BE2C (cell line): ENCODE measurements at regions not wholly inside any gene's neighbourhood (a gene's known extent, or its start where the extent isn't known, plus 50 kb on each side); places are given as distances from the start of the nearest gene placed in this dataset.

Source experiments
- DNase-seq: peaks from one replicate; pipeline ENCODE4 v3.0.0-alpha.2; 2020
- H3K27me3 ChIP-seq: fragments of 250-450 bp; sonication (Bioruptor Pico); 2 replicates; pipeline ENCODE4 v1.5.1; 2020; ENCODE audit warnings: mild to moderate bottlenecking
- H3K36me3 ChIP-seq: fragments of 250-450 bp; sonication (Bioruptor Pico); 2 replicates; pipeline ENCODE4 v1.5.1; 2020; ENCODE audit warnings: mild to moderate bottlenecking
- H3K4me1 ChIP-seq: fragments of 250-450 bp; sonication (Bioruptor Pico); 2 replicates; pipeline ENCODE4 v1.5.1; 2020
- H3K4me3 ChIP-seq: 2 replicates; pipeline ENCODE4 v1.5.1; 2011; ENCODE audit warnings: low read depth, low read length
- H3K9me3 ChIP-seq: fragments of 250-450 bp; sonication (Bioruptor Pico); 2 replicates; pipeline ENCODE4 v1.5.1; 2020
- TF ChIP-seq, protein P1 (sequence below): IDR thresholded peaks from 2 replicates; pipeline ENCODE4 v1.5.1; 2012; ENCODE audit warnings: mild to moderate bottlenecking, low read depth, low read length

DNA sequence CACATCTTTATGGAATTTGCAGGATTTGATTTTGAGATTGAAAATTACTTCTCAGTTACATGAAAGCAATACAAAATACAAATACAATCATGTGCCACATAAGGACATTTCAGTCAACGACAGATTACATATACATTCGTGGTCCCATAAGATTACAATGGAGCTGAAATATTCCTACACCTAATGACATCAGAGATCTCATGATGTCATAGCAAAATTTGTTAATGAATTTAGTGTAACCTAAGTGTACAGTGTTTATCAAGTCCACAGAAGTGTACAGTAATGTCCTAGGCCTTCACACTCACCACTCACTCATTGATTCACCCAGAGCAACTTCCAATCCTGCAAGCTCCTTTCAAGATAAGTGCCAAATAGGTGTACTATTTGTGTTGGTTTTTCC lies 126.5 kb downstream of the GPAM start:
- DNase-seq = no peak
- Histone ChIP-seq H3K4me3 (no peak overlapping the region), H3K27me3 (no peaks in the 10 kb centered on the region), H3K4me1 (peaks cover 4% of the 10 kb centered on the region; the same call in 1 of the 2 replicates), H3K9me3 (no peaks in the 10 kb centered on the region), H3K36me3 (no peaks in the 10 kb centered on the region)
- TF ChIP-seq, protein P1, sequence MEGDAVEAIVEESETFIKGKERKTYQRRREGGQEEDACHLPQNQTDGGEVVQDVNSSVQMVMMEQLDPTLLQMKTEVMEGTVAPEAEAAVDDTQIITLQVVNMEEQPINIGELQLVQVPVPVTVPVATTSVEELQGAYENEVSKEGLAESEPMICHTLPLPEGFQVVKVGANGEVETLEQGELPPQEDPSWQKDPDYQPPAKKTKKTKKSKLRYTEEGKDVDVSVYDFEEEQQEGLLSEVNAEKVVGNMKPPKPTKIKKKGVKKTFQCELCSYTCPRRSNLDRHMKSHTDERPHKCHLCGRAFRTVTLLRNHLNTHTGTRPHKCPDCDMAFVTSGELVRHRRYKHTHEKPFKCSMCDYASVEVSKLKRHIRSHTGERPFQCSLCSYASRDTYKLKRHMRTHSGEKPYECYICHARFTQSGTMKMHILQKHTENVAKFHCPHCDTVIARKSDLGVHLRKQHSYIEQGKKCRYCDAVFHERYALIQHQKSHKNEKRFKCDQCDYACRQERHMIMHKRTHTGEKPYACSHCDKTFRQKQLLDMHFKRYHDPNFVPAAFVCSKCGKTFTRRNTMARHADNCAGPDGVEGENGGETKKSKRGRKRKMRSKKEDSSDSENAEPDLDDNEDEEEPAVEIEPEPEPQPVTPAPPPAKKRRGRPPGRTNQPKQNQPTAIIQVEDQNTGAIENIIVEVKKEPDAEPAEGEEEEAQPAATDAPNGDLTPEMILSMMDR = no peak

DNA sequence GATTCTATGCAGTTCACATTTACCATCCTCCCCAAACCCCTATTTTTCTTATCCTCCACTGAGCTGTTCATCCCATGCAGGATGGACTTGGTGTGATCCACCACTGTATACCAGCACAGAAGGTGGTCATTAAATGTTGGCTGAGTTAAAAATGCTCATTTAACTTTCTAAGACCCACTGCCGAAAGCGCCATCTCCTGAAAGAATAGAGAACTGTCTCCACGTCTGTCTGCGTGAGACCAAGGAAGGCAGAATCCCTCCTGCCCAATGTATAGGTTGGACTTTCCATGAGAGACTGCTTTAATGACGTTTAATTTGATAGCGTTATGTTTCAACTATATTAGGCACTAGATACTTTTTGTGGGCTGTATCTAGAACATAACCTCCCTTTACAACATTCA lies 124.3 kb downstream of the GPAM start:
- Histone ChIP-seq H3K36me3 (no peaks in the 10 kb centered on the region), H3K4me1 (no peaks in the 10 kb centered on the region; the same call in 1 of the 2 replicates), H3K27me3 (no peaks in the 10 kb centered on the region), H3K9me3 (no peaks in the 10 kb centered on the region), H3K4me3 (no peak overlapping the region)
- no peak for DNase-seq
- TF ChIP-seq, protein P1 = peak; percentile 9; the same call in 1 of the 2 replicates

DNA sequence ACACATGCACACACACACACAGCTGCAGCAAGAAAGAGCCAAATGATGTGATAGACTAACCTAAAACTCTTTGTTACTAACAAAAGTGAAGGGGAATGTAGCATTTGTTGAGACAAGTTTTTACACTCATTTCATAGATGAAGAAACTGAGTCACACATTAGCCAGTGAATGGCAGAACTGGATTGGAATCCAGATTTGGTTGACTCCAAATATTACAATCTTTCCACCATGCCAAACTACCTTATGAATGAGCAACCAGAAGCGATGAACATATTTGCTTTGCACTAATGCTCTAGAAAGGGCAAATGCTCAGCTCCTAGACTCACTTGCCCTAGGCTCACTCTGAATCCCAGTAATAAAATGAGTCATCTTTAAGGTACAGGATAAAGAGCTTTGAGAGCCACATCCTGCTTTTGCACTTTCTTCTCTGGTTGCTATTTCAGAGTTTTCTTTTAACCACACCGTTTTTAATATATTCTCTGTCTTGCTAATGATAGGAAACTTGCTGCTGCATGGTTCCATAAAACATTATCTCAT lies 111.9 kb downstream of the GPAM start:
- no peak for DNase-seq
- Histone ChIP-seq H3K27me3 (no peaks in the 10 kb centered on the region), H3K9me3 (no peaks in the 10 kb centered on the region), H3K4me3 (no peak overlapping the region), H3K4me1 (peaks cover 10% of the 10 kb centered on the region; the same call in 1 of the 2 replicates), H3K36me3 (no peaks in the 10 kb centered on the region)
- TF ChIP-seq, protein P1 = no peak

DNA sequence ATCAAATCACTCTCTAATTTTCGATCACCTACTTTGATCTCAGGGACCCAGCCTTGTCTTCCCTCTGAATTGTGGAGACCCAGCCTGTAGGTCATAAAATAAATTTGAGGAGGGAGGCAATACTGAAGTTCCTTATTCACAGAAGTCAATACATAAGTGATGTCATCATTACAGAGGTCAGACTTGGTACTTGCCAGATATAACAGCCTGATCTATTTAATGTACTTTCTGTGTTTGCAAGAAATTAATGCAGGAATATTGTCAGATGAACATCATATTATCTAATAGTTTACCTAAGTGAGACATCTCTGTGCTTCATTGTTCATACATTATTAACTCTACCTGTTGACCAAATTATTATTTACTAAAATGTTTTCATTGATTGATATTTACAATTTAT lies 105.6 kb downstream of the GPAM start:
- TF ChIP-seq, protein P1 = no peak
- Histone ChIP-seq H3K9me3 (no peaks in the 10 kb centered on the region), H3K4me1 (peaks cover 5% of the 10 kb centered on the region; the same call in 1 of the 2 replicates), H3K4me3 (no peak overlapping the region), H3K27me3 (no peaks in the 10 kb centered on the region), H3K36me3 (no peaks in the 10 kb centered on the region)
- no peak for DNase-seq

DNA sequence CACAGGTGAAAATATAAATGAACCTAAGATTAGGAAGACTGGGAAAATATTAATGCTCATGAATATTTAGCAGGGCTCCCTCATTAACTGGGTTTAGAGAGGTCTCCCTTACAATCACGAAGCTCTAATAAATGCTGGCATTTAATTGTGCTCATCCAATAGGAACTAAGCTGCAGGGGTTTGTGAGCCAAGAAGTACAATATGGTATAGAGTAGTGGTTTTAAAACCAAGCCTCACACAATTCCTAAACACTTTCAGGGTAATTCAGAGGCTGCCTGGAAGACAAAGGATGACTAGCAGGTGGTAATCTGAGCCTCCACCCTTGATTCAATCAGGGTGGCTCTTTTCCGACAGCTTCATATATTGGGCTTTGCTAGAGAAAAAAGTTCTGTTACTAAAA lies 103.3 kb downstream of the GPAM start:
- TF ChIP-seq, protein P1 = no peak
- Histone ChIP-seq H3K4me3 (no peak overlapping the region), H3K9me3 (no peaks in the 10 kb centered on the region), H3K36me3 (no peaks in the 10 kb centered on the region), H3K4me1 (peaks cover 5% of the 10 kb centered on the region; the same call in 1 of the 2 replicates), H3K27me3 (no peaks in the 10 kb centered on the region)
- DNase-seq = no peak

DNA sequence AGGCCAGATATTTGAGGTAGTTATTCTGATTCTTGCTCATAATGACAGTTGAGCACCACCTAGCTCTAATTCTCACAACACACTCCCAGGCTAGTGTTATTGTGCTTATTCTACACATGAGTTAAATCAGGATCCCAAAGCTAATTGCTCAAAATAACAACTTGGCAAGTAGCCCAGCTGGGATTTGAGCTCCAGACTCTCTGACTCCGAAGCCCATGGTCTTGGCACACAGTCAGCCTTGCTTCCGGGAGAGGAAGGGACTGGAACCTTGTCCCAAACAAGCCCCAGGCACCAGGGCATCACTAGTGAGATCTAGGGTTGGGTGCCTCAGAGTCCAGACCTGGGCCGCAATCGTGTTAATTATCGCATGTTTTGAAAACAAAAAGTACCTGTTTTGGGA lies 101.4 kb downstream of the GPAM start:
- peak; percentile 71 for DNase-seq
- Histone ChIP-seq H3K4me1 (peaks cover 7% of the 10 kb centered on the region), H3K9me3 (no peaks in the 10 kb centered on the region), H3K36me3 (no peaks in the 10 kb centered on the region), H3K4me3 (no peak overlapping the region), H3K27me3 (no peaks in the 10 kb centered on the region)
- TF ChIP-seq, protein P1 = no peak
